ENCODE measurements at regions not wholly inside any gene's neighbourhood (a gene's known extent, or its start where the extent isn't known, plus 50 kb on each side); places are given as distances from the start of the nearest gene placed in this dataset.

- TF ChIP-seq EZH2 (IDR thresholded peaks at IDR 0.05; ENCODE audit: low read length, missing control alignments) = no peak
- no peak for TF ChIP-seq CTCF (conservative IDR thresholded peaks at IDR 0.05 in 1 of 2, IDR thresholded peaks at IDR 0.05 in 1 of 2; ENCODE audit: low read depth in 1 of 2, low read length in 2 of 2)
Observed at GRCh38 chr2:42879121-42879705, 86.8 kb upstream of the HAAO start.

Data from fibroblast of lung (primary cell).